Spleen (tissue), 7 donors: ENCODE measurements at regions not wholly inside any gene's neighbourhood (a gene's known extent, or its start where the extent isn't known, plus 50 kb on each side); places are given as distances from the start of the nearest gene placed in this dataset.

Experiments
- POLR2A ChIP-seq, 3 donors: fragments of 450-650 bp; IDR thresholded peaks; one replicate each; pipeline ENCODE4 v1.5.1; 2017; ENCODE audit warnings: antibody characterized with exemption in 3 of 3, mild to moderate bottlenecking in 1 of 3
- POLR2AphosphoS5 ChIP-seq, 3 donors: sonication (generic); formaldehyde crosslinking; IDR thresholded peaks; one replicate each; pipeline ENCODE4 v1.5.1; 2017; ENCODE audit warnings: antibody characterized with exemption in 3 of 3
- TF ChIP-seq, protein P1 (sequence below), 11 experiments: fragments of 200-600 bp in 7 of 11; fragments of 450-650 bp in 4 of 11; sonication (generic) in 4 of 11; IDR thresholded peaks in 8 of 11; conservative IDR thresholded peaks in 3 of 11; 1 replicate in 7 of 11; 2 replicates in 4 of 11; pipeline versions ENCODE4 v1.4.0 to v1.8.0; 2016 to 2021; ENCODE audit warnings: antibody characterized with exemption in 11 of 11, inconsistent platforms in 4 of 11, mild to moderate bottlenecking in 1 of 11
- donor health status: DM: no; HTN: no; CAD: no; lungs with moderate emphysema.
- donor health status: DM: no; HTN: no; CAD: no.
- donor health status: DM: no; HTN: no; CAD: no.

DNA sequence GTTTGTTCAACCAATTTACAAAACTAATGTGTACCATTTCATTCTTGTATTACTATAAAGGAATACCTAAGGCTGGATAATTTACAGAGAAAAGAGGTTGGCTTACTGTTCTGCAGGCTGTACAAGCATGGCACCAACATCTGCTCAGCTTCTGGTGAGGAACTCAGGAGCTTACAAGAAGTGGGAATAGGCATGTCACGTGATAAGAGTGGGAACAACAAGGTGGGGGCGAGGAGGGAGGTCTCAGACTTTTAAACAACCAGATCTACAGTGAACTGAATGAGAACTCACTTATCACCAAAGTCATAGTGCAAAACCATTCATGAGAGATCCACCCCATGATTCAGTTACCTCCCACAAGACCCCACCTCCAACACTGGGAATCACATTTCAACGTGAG lies 1178.0 kb downstream of the REEP3 start:
- TF ChIP-seq, protein P1, sequence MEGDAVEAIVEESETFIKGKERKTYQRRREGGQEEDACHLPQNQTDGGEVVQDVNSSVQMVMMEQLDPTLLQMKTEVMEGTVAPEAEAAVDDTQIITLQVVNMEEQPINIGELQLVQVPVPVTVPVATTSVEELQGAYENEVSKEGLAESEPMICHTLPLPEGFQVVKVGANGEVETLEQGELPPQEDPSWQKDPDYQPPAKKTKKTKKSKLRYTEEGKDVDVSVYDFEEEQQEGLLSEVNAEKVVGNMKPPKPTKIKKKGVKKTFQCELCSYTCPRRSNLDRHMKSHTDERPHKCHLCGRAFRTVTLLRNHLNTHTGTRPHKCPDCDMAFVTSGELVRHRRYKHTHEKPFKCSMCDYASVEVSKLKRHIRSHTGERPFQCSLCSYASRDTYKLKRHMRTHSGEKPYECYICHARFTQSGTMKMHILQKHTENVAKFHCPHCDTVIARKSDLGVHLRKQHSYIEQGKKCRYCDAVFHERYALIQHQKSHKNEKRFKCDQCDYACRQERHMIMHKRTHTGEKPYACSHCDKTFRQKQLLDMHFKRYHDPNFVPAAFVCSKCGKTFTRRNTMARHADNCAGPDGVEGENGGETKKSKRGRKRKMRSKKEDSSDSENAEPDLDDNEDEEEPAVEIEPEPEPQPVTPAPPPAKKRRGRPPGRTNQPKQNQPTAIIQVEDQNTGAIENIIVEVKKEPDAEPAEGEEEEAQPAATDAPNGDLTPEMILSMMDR (IDR thresholded peaks at IDR 0.05 in 8 of 11, conservative IDR thresholded peaks at IDR 0.05 in 3 of 11): no peak
- TF ChIP-seq POLR2A (IDR thresholded peaks at IDR 0.05): no peak
- no peak for TF ChIP-seq POLR2AphosphoS5 (IDR thresholded peaks at IDR 0.05)
